ENCODE measurements at regions not wholly inside any gene's neighbourhood (a gene's known extent, or its start where the extent isn't known, plus 50 kb on each side); places are given as distances from the start of the nearest gene placed in this dataset.

GRCh38 chr6:15871276-15871675 is 208.4 kb upstream of the DTNBP1 start:
- no peak for DNase-seq

GRCh38 chr6:15870333-15871043 is 207.7 kb upstream of the DTNBP1 start:
- no peak for DNase-seq

- DNase-seq: no peak
These were observed 201.9 kb upstream of the DTNBP1 start for GRCh38 chr6:15864708-15865062.

- DNase-seq: no peak
These were observed 201.3 kb upstream of the DTNBP1 start for GRCh38 chr6:15864038-15864707.

GRCh38 chr6:15862810-15863209 is 200.0 kb upstream of the DTNBP1 start:
- DNase-seq: no peak

- DNase-seq: no peak
These were observed 198.7 kb upstream of the DTNBP1 start for GRCh38 chr6:15861486-15861885.

- DNase-seq: no peak
These were observed 192.2 kb upstream of the DTNBP1 start for GRCh38 chr6:15854826-15855710.

GRCh38 chr6:15854378-15854777 is 191.6 kb upstream of the DTNBP1 start:
- DNase-seq: no peak

- no peak for DNase-seq
These were observed 190.4 kb upstream of the DTNBP1 start for GRCh38 chr6:15853259-15853658.

- DNase-seq: no peak
These were observed 189.5 kb upstream of the DTNBP1 start for GRCh38 chr6:15852289-15852688.

- DNase-seq: no peak
These were observed 186.6 kb upstream of the DTNBP1 start for GRCh38 chr6:15849395-15849794.

GRCh38 chr6:15845492-15845891 is 182.7 kb upstream of the DTNBP1 start:
- DNase-seq: no peak

- no peak for DNase-seq
These were observed 180.9 kb upstream of the DTNBP1 start for GRCh38 chr6:15843764-15844163.

GRCh38 chr6:15843226-15843625 is 180.4 kb upstream of the DTNBP1 start:
- no peak for DNase-seq

- DNase-seq: no peak
These were observed 179.9 kb upstream of the DTNBP1 start for GRCh38 chr6:15842727-15843117.

- no peak for DNase-seq
These were observed 179.3 kb upstream of the DTNBP1 start for GRCh38 chr6:15841937-15842726.

GRCh38 chr6:15839969-15840541 is 177.2 kb upstream of the DTNBP1 start:
- DNase-seq: no peak

- DNase-seq: no peak
These were observed 174.4 kb upstream of the DTNBP1 start for GRCh38 chr6:15837205-15837604.

GRCh38 chr6:15832841-15833240 is 170.0 kb upstream of the DTNBP1 start:
- DNase-seq: no peak

- DNase-seq: no peak
These were observed 166.3 kb upstream of the DTNBP1 start for GRCh38 chr6:15829156-15829555.

- DNase-seq: no peak
These were observed 164.8 kb upstream of the DTNBP1 start for GRCh38 chr6:15827496-15828255.

GRCh38 chr6:15826814-15827318 is 164.0 kb upstream of the DTNBP1 start:
- no peak for DNase-seq

All from activated CD4-positive, alpha-beta T cell treated with anti-CD3 and anti-CD28 coated beads, Interleukin-10, Interleukin-2, amounts not matched to agents 100 ng/mL and 50 ng/mL, durations not matched to agents 16 hours and 8 hours (primary cell).